Heart right ventricle (tissue), 16 donors: ENCODE measurements at regions not wholly inside any gene's neighbourhood (a gene's known extent, or its start where the extent isn't known, plus 50 kb on each side); places are given as distances from the start of the nearest gene placed in this dataset.

ENCODE experiments used
- ATAC-seq, 8 donors: fragments of 200-7000 bp; cut with Tn5 transposase; one replicate each; pipeline ENCODE4 v1.9.1; 2020; ENCODE audit warnings: mild to moderate bottlenecking in 8 of 8, moderate library complexity in 8 of 8, moderate number of reproducible peaks in 1 of 8
- DNase-seq, 2 donors: peaks; one replicate each; pipeline ENCODE4 v3.0.0-alpha.2; 2020
- H3K27ac ChIP-seq, 10 donors: fragments of 200-600 bp; sonication (generic) in 2 of 10; one replicate each; pipeline versions ENCODE4 v1.5.0 to v1.8.0; 2020 to 2022; ENCODE audit warnings: mild to moderate bottlenecking in 3 of 10
- H3K27me3 ChIP-seq, 7 donors: fragments of 200-600 bp; one replicate each; pipeline ENCODE4 v1.8.0; 2021 to 2022; ENCODE audit warnings: mild to moderate bottlenecking in 2 of 7
- H3K36me3 ChIP-seq, 9 donors: fragments of 200-600 bp; sonication (generic) in 1 of 9; one replicate each; pipeline versions ENCODE4 v1.5.0 to v1.8.0; 2020 to 2022; ENCODE audit warnings: mild to moderate bottlenecking in 2 of 9
- H3K4me1 ChIP-seq, 9 donors: fragments of 200-600 bp; sonication (generic) in 1 of 9; one replicate each; pipeline versions ENCODE4 v1.5.0 to v1.8.0; 2020 to 2022; ENCODE audit warnings: mild to moderate bottlenecking in 4 of 9
- H3K4me3 ChIP-seq, 10 donors: fragments of 200-600 bp; sonication (generic) in 2 of 10; one replicate each; pipeline versions ENCODE4 v1.5.0 to v1.8.0; 2020 to 2022; ENCODE audit warnings: mild to moderate bottlenecking in 7 of 10, moderate library complexity in 2 of 10
- H3K9me3 ChIP-seq, 11 donors: fragments of 200-600 bp in 10 of 11; sonication (generic) in 2 of 11; one replicate each; pipeline versions ENCODE4 v1.5.0 to v1.8.0; 2013 to 2022; ENCODE audit warnings: mild to moderate bottlenecking in 2 of 11, control low read depth in 1 of 11, moderate library complexity in 1 of 11
- CTCF ChIP-seq, 9 donors: fragments of 200-600 bp; sonication (generic) in 2 of 9; IDR thresholded peaks; one replicate each; pipeline versions ENCODE4 v1.5.0 to v1.8.0; 2021 to 2022; ENCODE audit warnings: antibody characterized with exemption in 9 of 9, mild to moderate bottlenecking in 5 of 9, moderate library complexity in 1 of 9
- WGBS, 2 donors: extraction: QIAGEN DNeasy Blood & Tissue Kit; methylation state at CpG; one replicate each; pipeline ENCODE4 v1.1.7; 2013; ENCODE audit warnings: inconsistent platforms in 1 of 2; 5-methylcytosine and 5-hydroxymethylcytosine counted together
- intact Hi-C, 10 donors: fragments of 100-400 bp; cut with DNase I; formaldehyde crosslinking; loops; one replicate each; pipeline versions ENCODE4 v1.11.1 to v1.14.2; 2022
- donor health status: Arrhythmogenic right ventricular cardiomyopathy.
- donor health status: ischemic (EF 13 %, LVEDD 7.1; RV severe dilation, severe dysfunction).
- donor health status: healthy with polysubstance abuse.
- donor health status: DM: no; HTN: yes; CAD: no.
- donor health status: DM: no; HTN: no; CAD: no.
- donor health status: ischemic (EF 25% LVEDD 6.9; RV normal size, moderate dysfunction).
- donor health status: ischemic (EF 25% LVEDD 5.7; RV mildly dilated, moderate dysfunction).
- donor health status: healthy.
- donor health status: DM: yes; HTN: yes; CAD: no.
- donor health status: Ischemic cardiomyopathy.
- donor health status: ischemic (EF 35%, LVEDD 5.7; RV mildly dilated, moderate dysfunction).
- donor health status: nonischemic (EF 11% LVEDD 7.7; RV severe dilation, severe dysfunction).
- donor health status: DM: yes; HTN: yes; CAD: no.
- donor health status: PGD.
- donor health status: ischemic (EF 29% LVEDD 5.4; RV normal size, mild dysfunction).
- donor health status: nonischemic (EF 23%, LVEDD 6.1; RV moderate dilation, normal function).

- no peak overlapping the region for H3K27ac ChIP-seq
- 51 to 63% methylated on average over 7 of the region's 7 CpGs for WGBS, 2 donors
- ATAC-seq (no peak), DNase-seq (no peak)
- no peaks in the 10 kb centered on the region for H3K9me3 ChIP-seq
- no peak overlapping the region for H3K4me3 ChIP-seq
- no peaks in the 10 kb centered on the region for H3K27me3 ChIP-seq
- no peaks in the 10 kb centered on the region for H3K4me1 ChIP-seq
- intact Hi-C loops: no loop called here
- no peaks in the 10 kb centered on the region for H3K36me3 ChIP-seq
- TF ChIP-seq CTCF (IDR thresholded peaks at IDR 0.05): no peak
Observed at GRCh38 chr4:114464726-114465272, 133.8 kb upstream of the UGT8 start.

GRCh38 chr4:114465766-114466165, 132.8 kb upstream of the UGT8 start:
- H3K9me3 ChIP-seq: no peaks in the 10 kb centered on the region
- DNase-seq: no peak
- H3K36me3 ChIP-seq: no peaks in the 10 kb centered on the region
- no peaks in the 10 kb centered on the region for H3K27me3 ChIP-seq
- 71 to 88% methylated on average over 1 of the region's 1 CpG for WGBS, 2 donors
- H3K4me3 ChIP-seq: no peak overlapping the region
- no peaks in the 10 kb centered on the region for H3K4me1 ChIP-seq
- ATAC-seq: no peak
- TF ChIP-seq CTCF (IDR thresholded peaks at IDR 0.05): no peak
- H3K27ac ChIP-seq: no peak overlapping the region
- intact Hi-C loops: no loop called here

- no peak for TF ChIP-seq CTCF (IDR thresholded peaks at IDR 0.05)
- no peak for DNase-seq
- no peak for ATAC-seq
- intact Hi-C loops: no loop called here
- no peaks in the 10 kb centered on the region for H3K9me3 ChIP-seq
- H3K27ac ChIP-seq: no peak overlapping the region
- no peaks in the 10 kb centered on the region for H3K36me3 ChIP-seq
- H3K27me3 ChIP-seq: no peaks in the 10 kb centered on the region
- WGBS, 2 donors: 33% methylated on average over 1 of the region's 1 CpG
- no peak overlapping the region for H3K4me3 ChIP-seq
- H3K4me1 ChIP-seq: no peaks in the 10 kb centered on the region
Observed at GRCh38 chr4:114466299-114466698, 132.3 kb upstream of the UGT8 start.

- intact Hi-C loops: no loop called here
- no peaks in the 10 kb centered on the region for H3K27me3 ChIP-seq
- H3K36me3 ChIP-seq: no peaks in the 10 kb centered on the region
- DNase-seq: no peak
- no peak for ATAC-seq
- 93% methylated on average over 9 of the region's 9 CpGs for WGBS, 2 donors
- no peak overlapping the region for H3K27ac ChIP-seq
- no peaks in the 10 kb centered on the region for H3K9me3 ChIP-seq
- no peak for TF ChIP-seq CTCF (IDR thresholded peaks at IDR 0.05)
- no peak overlapping the region for H3K4me3 ChIP-seq
- no peaks in the 10 kb centered on the region for H3K4me1 ChIP-seq
Observed at GRCh38 chr4:114472269-114473032, 126.2 kb upstream of the UGT8 start.
